ENCODE measurements at regions not wholly inside any gene's neighbourhood (a gene's known extent, or its start where the extent isn't known, plus 50 kb on each side); places are given as distances from the start of the nearest gene placed in this dataset.
A peak's percentile ranks its signal among the peaks of the same experiment; 100 is the strongest.
"Not testable (repeated sequence)": the region's sequence is repeated elsewhere in the genome, so short reads cannot be mapped to it uniquely, and the experiment has no call there.

DNA sequence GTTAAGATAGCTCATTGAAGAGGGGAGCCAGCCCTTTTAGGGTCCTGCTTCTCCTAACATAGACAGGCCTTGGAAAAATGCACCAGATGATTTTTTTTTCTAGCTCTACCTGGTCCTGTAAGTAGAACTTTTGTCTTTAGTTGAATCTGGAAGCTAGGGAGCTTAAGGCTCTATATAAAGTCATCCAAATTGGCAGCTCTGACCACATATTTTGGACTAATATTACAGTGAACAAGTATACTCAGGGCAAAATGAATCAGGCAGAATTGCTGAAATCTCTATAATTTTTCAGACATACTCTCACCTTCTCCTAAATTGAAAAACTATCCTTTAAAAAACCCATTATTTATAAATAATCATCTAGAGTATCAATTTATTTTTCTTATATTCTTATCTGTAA is 375.6 kb downstream of the OSTF1 start:
- DNase-seq, result no peak

DNA sequence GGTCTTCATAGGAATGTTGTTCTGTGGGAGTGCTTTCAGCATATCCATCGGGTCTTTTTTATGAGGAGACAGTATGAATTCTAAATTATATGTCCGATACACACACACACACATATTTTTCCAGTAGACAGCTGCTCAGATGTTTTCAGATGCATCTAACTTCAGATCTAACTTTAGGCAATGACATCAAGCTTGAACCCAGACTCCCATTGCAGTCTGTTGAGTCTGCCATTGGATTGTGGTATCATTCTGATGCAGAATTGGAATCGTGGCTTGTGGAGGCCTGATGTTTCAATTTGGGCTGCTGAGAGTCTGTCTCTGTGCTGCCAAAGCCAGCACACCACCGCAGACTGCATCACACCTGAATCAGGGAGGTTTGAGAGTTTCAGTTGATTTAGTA is 376.4 kb downstream of the OSTF1 start:
- no peak for DNase-seq

DNA sequence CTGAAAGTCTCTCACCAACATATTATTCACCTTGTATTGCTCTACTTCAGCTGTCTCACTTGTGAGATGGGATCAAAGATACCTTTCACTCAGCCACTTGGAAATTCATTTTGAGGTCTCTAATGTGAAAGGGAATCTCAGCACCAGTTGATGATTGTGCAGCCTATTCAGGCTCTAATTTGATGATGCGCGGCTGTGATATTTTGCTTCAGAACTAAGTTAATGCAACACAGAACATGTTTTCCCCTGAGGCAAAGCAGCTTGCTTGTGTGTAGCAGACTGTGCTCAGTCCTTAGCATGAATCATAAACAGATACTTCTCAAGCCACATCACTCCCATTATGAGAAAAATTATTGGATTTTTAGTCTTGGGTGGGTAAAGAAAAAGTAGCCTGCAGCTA is 378.8 kb downstream of the OSTF1 start:
- DNase-seq, result peak; percentile 21

DNA sequence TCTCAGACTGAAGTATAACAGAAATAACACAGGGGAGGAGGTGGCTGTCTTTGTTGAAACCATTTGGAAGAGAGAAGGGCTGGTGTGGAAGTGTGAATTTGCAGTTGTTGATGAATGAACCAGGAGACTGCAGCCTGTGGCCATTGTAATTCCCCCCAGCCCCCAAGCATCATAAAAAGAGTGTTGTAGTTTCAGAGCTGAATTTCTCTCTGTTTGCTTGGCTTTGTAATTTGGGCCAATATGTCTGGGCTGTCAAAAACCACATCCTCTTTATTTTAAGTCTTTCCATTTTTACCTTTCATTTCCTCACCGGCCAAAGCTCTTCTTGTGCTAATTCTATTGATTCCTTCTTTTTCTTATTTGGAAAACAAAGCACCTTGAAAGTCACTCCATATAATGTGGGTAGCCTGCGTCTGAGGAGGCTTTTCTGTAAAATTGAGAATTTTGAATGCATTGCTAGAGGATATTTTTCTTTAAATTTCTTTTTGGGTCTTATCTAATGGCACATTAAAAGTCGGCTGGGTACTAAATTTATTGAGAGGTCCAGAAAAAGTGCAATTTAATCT is 383.3 kb downstream of the OSTF1 start:
- no peak for DNase-seq

DNA sequence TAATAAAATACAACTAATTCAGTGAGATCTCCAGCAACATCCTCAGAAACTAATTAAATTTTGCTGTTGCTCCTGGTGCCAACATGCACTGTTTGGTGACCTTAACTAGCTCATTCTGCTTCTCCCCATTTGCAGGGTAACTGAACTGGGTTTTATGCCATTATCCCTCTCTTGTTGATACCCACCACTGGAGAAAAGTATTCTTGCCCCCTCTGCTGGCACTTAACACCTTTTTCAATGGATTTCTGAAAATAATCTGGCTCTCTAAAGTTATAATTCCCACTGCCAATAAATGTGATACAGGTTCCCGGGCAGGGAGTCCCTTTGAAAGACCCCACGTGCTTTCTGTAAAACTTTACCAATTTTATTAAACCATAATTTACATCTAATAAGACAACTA is 394.3 kb downstream of the OSTF1 start:
- DNase-seq, result no peak

DNA sequence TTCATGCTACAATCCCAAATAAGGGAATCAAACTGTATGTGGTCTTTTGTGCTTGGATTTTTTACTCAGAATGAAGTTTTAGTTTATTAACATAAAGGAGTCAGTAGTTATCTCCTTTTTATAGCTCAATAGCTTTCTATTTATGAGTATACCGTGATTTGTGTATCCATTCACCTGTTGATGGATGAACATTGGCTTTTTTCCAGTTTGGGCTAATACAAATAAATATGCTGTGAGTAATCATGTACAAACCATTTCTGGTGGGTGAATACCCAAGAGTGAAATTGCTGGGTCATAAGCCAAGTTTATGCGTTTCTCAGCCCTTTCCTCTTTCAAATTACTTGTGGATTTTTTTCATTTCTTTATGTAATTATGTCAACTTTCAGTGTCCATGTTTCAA is 395.3 kb downstream of the OSTF1 start:
- DNase-seq, result no peak

DNA sequence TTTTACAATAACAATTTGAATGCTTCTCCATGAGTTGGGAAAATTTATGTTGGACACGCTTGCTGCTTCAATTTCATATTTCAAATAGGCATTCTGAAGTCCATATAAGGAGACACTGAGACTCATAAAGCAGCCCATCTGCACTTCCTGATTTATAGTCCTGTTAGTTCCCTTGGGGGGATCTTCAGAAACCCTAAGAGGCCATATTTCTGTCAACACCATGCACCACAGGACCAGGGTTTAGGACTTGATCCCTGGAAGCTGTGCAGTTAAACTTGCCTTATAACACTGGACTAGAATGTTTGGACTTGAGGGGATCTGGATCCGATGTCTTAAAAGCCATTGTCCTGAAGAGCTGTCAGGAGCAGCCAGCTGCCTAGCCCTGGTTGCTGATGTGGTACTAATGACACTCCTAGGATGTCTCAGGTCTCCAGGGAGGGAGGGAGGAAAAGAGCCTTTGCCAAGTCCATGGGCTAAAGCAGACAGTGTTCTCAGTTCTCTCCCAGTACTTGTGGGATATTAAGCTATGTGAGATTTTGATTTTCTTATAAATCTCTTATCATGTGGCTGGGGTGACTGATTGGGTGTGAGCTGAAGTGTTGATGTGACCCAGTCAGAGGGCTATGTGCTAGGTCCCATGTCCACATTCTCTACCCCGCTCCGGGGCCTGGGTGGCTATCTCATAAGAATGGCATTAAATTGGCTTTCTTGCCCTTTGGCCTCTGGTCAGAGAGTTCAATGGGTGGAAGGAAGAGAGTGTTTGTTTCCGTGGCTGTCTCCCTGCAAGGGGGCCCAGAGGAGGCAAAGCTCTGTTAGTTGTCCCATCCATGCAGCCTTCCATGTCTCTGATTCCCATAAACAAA is 399.8 kb downstream of the OSTF1 start:
- no peak for DNase-seq

DNA sequence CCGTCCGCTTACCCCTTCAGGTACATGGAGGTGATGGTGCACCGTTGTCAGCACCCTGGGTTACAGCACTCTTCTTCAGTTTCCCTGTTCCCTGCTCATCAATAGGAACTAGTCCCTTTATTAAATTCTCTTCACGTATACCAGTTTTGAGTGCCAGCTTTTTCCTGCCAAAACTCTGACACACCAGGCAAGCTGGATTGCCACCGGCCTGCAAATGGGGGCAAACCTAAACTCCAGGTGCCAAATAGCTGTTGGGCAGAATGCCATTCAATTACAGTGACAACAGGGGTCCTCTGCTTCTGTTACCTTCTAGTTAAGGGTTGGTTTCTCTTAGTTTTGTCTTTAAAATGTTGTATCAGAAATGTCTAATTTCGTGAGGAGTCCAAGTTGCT is 400.4 kb downstream of the OSTF1 start:
- no peak for DNase-seq

DNA sequence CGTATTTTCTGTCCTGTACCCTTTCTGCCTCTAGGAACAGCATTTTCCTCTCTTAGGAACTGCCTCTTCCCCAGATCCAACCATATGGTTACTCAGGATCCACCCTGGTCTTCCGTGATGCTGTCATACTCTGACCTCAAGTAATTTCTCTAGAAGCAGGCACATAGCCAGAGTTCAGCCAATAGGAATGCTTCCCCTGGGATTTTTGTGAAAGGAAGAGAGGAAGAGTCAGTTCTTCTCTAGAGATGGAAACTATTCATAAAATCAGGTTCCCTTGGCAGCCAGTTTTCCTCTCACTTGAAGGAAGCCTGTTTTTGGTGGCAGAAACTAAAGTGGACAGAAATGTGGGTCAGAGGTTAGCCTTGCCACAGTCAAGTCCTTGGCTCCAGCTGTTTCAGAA is 400.1 kb upstream of the PCSK5 start:
- DNase-seq, result no peak

DNA sequence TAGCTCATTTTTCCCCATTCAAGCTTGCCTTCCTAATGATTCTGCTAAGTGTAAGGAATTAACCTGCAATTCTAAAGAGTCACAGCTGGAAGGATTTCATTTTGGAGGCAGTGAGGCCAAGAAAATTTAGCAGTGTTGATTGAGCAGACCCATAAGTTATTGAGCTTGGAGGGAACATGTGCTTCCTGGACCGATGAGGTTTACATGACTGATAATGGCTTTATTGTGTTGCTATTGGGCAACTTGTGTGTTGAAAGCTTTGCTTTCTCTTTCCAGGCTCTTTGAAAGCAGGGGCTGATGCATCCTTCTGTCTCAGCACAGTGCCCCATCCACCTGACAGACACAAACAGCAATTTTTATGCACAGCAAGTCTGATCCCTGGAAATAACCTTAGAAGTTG is 398.9 kb upstream of the PCSK5 start:
- DNase-seq, result no peak

DNA sequence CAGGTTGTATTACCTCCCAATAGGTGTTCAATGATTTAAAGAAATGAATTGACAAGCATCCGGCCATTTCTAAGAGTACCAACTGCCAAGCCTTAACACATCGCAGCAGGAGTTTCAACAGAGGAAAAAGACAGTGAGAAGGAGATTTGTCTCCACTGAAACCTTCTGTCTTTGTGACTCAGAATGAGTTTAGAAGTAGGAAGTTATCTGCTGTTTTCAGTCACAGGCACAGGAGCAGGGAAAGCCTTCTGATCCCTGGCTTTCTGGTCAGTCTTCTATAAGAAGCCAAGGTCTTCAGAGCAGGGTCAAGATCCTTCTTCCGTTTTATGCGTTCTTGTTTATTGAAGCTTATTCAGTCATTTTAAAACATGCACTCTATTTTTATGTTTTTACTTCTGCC is 390.7 kb upstream of the PCSK5 start:
- no peak for DNase-seq

DNA sequence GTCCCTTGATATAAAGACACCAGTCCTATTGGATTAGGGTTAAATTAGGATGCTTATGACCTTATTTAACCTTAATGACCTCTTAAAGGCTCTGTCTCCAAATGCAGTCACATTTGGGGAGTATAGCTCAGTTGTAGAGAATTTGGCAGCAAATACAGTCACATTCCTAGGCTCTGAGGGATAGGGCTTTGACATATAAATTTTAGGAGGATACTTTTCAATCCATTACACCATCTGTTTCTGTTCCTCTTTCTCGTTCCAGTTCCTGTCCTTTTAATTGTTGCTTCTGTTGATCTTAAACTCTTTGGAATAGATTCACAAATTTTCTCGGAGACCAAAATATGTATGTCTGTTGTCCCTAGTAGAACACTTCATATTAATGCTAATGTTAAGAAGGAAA is 390.0 kb upstream of the PCSK5 start:
- DNase-seq, result no peak

DNA sequence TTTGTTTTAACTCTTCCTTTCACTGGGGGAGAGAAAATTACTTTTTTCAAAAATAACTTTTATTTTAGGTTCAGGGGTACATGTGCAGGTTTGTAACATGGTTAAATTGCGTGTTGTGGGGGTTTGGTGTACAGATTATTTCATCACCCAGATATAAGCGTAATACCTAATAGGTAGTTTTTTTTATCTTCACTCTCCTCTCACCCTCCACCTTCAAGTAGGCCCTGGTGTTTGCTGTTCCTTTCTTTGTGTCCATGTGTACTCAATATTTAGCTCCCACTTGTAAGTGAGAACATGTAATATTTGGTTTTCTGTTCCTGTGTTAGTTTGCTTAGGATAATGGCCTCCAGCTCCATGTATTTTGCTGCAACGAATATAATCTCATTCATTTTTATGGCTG is 389.5 kb upstream of the PCSK5 start:
- not testable (repeated sequence) for DNase-seq

DNA sequence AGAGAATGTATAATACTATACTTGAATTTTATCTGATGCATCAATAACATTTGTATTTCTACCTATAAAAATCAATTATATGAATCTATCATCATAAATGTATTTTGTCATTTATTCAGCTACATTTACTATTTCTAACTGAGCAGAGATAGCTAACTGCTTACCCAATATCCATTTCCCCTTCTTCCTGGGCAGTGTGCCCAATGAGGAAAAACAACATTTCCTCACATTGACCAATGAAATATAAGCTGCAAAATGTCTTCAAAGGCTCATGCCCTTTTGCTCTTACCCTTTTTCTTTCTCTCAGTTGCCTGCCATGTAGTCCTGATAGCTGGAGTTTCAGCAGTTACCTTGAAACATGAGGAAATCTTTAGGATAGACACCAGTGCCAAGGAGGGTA is 385.8 kb upstream of the PCSK5 start:
- no peak for DNase-seq

DNA sequence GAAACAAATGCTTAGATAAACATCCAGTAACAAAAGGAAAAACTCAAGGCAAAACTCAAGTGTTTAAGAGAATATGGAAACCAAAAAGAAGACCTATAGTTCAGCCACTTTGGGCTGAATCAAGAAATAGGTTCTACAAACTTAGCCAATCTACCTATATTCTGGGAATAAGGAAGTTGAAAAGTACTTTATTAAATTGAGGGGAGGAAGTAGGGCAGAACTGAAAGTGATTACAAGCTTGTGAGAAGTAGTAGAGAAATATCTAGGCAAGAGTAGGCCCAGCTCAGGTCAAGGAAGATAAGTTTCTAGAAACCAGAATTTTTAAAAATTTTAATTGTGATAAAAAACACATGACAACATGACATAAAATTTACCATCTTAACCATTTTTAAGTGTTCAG is 384.8 kb upstream of the PCSK5 start:
- DNase-seq, result no peak

DNA sequence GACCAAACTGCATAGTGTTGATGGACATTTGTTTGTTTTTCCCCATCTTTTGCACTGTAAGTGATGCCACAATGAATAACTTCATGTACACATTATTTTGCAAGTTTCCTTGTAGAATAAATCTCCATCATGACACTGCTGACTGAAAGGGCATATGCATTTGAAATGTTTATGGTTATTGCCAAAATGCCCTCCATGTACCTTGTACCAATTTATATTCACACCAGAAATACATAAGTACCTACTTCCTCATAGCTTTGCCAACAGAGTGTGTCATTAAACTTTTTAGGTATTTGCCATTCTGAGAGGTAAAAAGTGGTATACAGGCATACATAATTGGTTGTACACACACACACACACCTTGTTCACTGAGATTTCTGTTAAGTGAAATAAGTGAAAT is 361.0 kb upstream of the PCSK5 start:
- DNase-seq, result no peak

DNA sequence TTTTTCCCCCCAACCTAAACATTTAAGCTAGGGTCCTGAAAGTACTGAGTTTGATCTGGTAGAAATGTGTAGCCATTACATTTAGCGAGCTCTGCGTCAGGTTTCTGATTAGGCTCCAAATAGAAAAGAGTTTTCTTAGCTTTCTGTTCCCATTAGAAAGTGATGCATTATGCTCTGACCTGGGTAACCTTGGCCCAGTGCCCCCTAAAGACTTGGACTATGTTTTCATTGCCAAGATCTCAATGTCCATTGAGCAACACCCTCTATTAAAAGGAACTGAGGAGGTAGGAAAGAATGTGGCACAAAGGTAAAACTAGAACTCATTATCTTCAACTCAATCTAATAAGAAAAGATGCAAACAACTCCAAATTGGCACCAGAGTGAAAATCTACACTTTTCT is 358.9 kb upstream of the PCSK5 start:
- no peak for DNase-seq

DNA sequence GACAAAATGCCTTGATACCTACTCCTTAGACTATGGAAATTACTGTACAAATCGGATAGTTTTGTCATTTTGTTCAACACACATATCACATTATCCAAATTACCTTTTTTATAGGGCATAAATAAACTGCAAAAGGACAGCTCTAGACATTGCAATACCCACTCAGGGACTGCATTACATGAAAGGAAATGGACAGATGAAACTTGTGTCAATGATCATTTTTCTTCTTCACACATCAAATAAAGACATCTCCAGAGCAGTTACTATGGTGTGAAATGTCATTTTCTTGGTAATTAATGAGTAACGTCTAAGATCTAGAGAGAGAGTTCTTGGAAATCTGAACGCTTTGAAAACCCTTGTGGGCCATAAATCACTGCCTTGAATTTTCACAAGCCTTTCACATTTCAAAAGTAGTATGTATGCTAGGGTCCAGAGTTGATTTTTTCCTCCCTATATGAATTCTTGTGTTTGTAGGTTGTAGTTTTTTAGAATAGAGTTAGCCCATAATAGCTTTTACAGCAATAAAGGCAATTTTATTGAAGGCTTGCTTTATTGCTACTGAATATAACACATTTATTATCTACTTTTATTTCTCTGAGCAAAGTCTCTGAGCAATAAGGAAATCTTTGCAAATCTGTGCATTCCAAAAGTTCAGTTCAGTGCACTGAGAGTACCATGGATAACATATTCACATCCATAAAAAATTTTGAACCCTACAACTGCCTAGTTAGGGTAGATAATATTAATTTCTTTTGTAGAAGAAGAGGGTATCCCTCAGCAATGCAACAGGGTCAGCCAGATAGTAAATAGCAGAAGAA is 358.0 kb upstream of the PCSK5 start:
- DNase-seq, result no peak

DNA sequence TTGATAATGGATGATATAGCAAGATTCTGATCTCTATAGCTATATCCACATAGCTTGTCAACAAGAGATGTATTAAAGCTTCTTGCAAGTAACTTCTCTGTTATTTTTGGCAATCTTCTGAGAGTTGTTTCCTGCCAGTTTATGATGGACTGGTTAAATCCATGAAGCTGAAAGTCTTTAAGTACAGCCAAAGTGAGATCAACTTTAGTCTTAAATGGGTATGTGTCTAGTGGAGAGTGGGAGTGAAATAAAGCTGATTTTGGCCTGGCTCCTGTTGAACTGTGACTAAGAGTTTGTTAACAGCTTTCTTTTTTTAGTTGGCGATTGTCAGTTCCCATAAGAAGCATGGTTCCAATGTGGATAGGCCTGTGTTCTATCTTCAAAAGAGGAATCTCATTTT is 350.9 kb upstream of the PCSK5 start:
- DNase-seq, result no peak

DNA sequence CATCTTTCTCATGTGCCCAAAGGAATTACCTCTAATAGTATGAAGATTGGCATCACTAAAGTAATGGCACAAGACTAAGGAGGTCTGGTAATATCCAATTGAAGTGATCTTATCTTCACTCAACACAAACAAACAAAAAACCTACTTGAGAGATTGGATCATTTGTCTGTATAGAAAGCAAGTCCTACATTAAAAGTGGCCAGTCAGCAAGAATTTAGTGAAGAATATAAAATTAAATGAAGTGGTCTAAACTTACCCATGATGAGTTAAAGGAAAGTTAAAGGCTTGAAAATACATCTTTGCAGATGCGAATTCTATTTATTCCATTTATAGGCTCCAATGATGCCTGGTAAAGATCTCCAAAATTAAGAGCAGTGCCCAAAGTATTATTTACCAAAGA is 350.3 kb upstream of the PCSK5 start:
- no peak for DNase-seq

DNA sequence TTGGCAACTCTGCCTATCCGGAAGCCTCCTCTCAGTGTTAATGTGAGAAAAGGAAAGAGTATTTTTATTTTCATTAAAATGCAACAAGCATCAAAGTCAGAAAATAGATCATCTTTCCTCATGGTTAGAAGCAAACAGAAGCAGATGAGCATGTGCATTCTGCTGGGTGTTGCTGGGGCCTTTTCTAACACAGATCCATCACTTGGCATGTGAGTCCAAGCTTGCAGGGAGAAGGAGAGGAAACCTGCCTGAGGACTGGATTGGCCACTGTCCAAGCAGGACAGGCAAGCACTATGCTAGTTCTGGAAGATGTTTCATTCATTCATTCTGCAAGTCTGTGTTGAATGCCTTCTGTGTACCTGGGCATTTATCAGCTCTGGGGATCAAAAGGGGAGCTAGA is 348.7 kb upstream of the PCSK5 start:
- no peak for DNase-seq

DNA sequence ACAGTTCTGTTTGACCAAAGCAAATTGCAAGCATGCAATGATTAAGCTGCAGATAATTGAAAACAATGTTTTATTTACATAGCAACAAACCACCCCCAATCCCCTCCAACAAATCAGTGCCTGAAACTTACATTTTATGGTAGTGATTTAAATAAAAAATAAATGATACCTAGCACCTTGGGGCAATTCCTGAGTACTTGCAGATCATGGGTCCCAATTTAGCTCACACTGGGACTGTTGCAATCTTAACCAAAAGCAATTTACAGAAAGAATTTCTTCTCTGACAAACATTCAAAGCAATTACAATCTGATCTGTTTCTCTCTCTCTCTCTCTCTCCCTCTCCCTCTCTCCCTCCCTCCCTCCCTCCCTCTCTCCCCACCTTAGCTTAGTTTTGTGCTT is 345.7 kb upstream of the PCSK5 start:
- DNase-seq, result no peak

DNA sequence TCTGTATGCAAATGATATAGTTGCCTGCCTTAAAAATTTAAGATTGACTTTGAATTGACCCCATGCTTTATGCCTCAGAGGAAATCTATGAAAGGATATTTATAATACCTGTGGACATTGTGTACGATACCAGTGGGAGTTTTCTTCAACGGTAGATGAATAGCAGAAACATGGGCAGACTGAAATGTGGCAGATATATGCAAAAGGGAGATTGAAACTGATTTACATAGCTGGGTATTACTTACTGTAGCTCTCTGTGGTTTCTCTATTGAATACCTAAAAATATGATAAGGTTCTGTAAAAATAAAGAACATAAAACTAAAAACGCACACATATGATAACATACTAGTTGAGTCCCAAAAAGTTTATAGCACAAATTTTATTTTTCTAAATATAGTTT is 345.2 kb upstream of the PCSK5 start:
- DNase-seq, result no peak

DNA sequence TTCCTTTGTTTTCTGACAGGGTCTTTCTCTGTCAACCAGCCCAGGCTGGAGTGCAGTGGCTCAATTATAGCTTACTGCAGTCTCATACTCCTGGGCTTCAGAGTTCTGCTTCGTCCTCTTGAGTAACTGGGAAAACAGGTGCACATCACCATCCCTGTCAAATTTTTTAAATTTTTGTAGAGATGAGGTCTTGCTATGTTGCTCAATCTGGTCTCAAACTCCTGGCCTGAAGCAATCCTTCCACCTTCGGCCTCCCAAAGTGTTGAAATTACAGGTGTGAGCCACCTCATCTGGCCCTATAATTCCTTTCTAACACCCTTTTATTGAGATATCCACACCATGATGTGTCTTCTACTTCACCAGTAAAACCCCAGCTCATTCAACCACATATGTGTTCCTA is 341.6 kb upstream of the PCSK5 start:
- DNase-seq, result no peak

Data from retina (tissue), 1 donor.